Stomach (tissue), 4 donors: ENCODE measurements at regions not wholly inside any gene's neighbourhood (a gene's known extent, or its start where the extent isn't known, plus 50 kb on each side); places are given as distances from the start of the nearest gene placed in this dataset.

ENCODE experiments used
- EP300 ChIP-seq: sonication (generic); formaldehyde crosslinking; IDR thresholded peaks from one replicate; pipeline ENCODE4 v1.6.1; 2017; ENCODE audit warnings: antibody characterized with exemption
- POLR2A ChIP-seq, 4 donors: fragments of 450-650 bp; IDR thresholded peaks; one replicate each; pipeline ENCODE4 v1.6.1; 2016; ENCODE audit warnings: antibody characterized with exemption in 4 of 4, control low read depth in 2 of 4, mild to moderate bottlenecking in 1 of 4, moderate library complexity in 1 of 4
- POLR2AphosphoS5 ChIP-seq, 3 donors: sonication (generic); formaldehyde crosslinking; IDR thresholded peaks; one replicate each; pipeline ENCODE4 v1.6.1; 2016; ENCODE audit warnings: antibody characterized with exemption in 3 of 3
- TF ChIP-seq, protein P1 (sequence below), 7 experiments: fragments of 450-650 bp in 4 of 7; fragments of 200-600 bp in 3 of 7; sonication (generic) in 3 of 7; IDR thresholded peaks; one replicate each; pipeline ENCODE4 v1.5.1; 2016 to 2019; ENCODE audit warnings: antibody characterized with exemption in 7 of 7, control low read depth in 2 of 7, mild to moderate bottlenecking in 1 of 7

DNA sequence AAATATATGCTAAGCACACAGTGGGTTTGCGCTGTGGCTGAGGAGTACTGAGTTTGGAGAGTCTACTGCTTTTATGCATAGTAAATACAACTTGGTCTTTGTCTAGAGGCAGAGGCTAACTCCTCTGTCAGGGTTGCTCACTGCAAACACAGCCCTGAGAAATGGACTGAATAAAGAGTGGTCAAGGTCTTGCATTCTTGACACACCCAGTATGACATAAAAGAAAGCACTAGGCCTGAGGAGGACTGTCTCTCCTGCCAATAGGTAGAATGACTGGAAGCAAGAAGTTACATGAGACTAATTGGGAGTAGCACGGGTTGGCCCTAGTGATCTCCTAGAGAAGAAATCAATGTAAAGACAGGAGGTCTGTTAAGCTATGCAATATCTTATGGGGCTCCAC, 367.2 kb upstream of the B3GALT2 start:
- TF ChIP-seq, protein P1, sequence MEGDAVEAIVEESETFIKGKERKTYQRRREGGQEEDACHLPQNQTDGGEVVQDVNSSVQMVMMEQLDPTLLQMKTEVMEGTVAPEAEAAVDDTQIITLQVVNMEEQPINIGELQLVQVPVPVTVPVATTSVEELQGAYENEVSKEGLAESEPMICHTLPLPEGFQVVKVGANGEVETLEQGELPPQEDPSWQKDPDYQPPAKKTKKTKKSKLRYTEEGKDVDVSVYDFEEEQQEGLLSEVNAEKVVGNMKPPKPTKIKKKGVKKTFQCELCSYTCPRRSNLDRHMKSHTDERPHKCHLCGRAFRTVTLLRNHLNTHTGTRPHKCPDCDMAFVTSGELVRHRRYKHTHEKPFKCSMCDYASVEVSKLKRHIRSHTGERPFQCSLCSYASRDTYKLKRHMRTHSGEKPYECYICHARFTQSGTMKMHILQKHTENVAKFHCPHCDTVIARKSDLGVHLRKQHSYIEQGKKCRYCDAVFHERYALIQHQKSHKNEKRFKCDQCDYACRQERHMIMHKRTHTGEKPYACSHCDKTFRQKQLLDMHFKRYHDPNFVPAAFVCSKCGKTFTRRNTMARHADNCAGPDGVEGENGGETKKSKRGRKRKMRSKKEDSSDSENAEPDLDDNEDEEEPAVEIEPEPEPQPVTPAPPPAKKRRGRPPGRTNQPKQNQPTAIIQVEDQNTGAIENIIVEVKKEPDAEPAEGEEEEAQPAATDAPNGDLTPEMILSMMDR (IDR thresholded peaks at IDR 0.05) = no peak
- TF ChIP-seq POLR2A (IDR thresholded peaks at IDR 0.05) = no peak
- TF ChIP-seq EP300 = no peak
- no peak for TF ChIP-seq POLR2AphosphoS5 (IDR thresholded peaks at IDR 0.05)
